ENCODE measurements at regions not wholly inside any gene's neighbourhood (a gene's known extent, or its start where the extent isn't known, plus 50 kb on each side); places are given as distances from the start of the nearest gene placed in this dataset.

GRCh38 chr4:28834120-28834519, 1886.0 kb upstream of the PCDH7 start (continued):
- TF ChIP-seq BHLHE40 (IDR thresholded peaks at IDR 0.05; ENCODE audit: borderline replicate concordance in 1 of 2, low read depth in 2 of 2, low read length in 1 of 2), result no peak

- no TSS peak for BruUV-seq (replicated peaks)
- POLR2A ChIA-PET, result interaction anchor here (0.5 kb wide), 1 partner anchor 211 kb away, joined by 3 read pairs; no protein-coding TSS in a partner anchor
- Histone ChIP-seq H3K4me1 (ENCODE audit: control insufficient read depth, insufficient read depth, low read length) (no peaks in the 10 kb centered on the region), H3K27me3 (replicated peaks in 1 of 2; ENCODE audit: control insufficient read depth in 2 of 2, insufficient read depth in 2 of 2, low read length in 1 of 2) (no peaks in the 10 kb centered on the region), H2AFZ (ENCODE audit: control insufficient read depth, low read depth, low read length) (no peak overlapping the region), H3K36me3 (ENCODE audit: control insufficient read depth in 2 of 2, insufficient read depth in 2 of 2, low read length in 1 of 2) (no peaks in the 10 kb centered on the region), H3K27ac (ENCODE audit: control insufficient read depth, insufficient read depth) (no peak overlapping the region), H3K9me3 (replicated peaks; ENCODE audit: control insufficient read depth, insufficient read depth, low read length) (no peaks in the 10 kb centered on the region), H3K9ac (ENCODE audit: control insufficient read depth, insufficient read depth, low read length) (no peak overlapping the region), H3K4me2 (ENCODE audit: control insufficient read depth, insufficient read depth) (no peak overlapping the region), H4K20me1 (ENCODE audit: control insufficient read depth, insufficient read depth) (no peaks in the 10 kb centered on the region), H3K79me2 (ENCODE audit: control insufficient read depth, insufficient read depth, low read length) (no peaks in the 10 kb centered on the region), H3K4me3 (no peak overlapping the region)
- in situ Hi-C loops (cut with MboI), result no loop called here
- intact Hi-C loops (cut with micrococcal nuclease; ENCODE audit: unreplicated experiment), result no loop called here
- ATAC-seq (no peak), DNase-seq (ENCODE audit: low read depth, low spot score) (no peak), FAIRE-seq (no peak)
- SMC1A ChIA-PET (ENCODE audit: uncharacterized antibody, unreplicated experiment), result no interaction called here
- CTCF ChIA-PET, result interaction anchor here (0.7 kb wide), 2 partner anchors 291 to 299 kb away, joined by 3 to 4 read pairs; no protein-coding TSS in a partner anchor
- TF ChIP-seq YY1 (IDR thresholded peaks at IDR 0.05; ENCODE audit: low read depth, low read length), result no peak
- TF ChIP-seq RAD51 (IDR thresholded peaks at IDR 0.05), result no peak
- no peak for TF ChIP-seq SMAD5 (IDR thresholded peaks at IDR 0.05; ENCODE audit: low read depth)
- TF ChIP-seq HDGF (IDR thresholded peaks at IDR 0.05), result no peak
- TF ChIP-seq ZZZ3 (IDR thresholded peaks at IDR 0.05; ENCODE audit: control insufficient read depth, insufficient read length, low read depth), result no peak
- TF ChIP-seq PAX8 (IDR thresholded peaks at IDR 0.05), result no peak
- no peak for TF ChIP-seq RFX5 (IDR thresholded peaks at IDR 0.05; ENCODE audit: low read depth, low read length)
- no peak for TF ChIP-seq BACH1 (IDR thresholded peaks at IDR 0.05; ENCODE audit: borderline replicate concordance)
- TF ChIP-seq NRF1 (conservative IDR thresholded peaks at IDR 0.05; ENCODE audit: low read depth, low read length), result no peak
- no peak for TF ChIP-seq IRF5 (IDR thresholded peaks at IDR 0.05; ENCODE audit: borderline replicate concordance)
- TF ChIP-seq KAT2A (conservative IDR thresholded peaks at IDR 0.05; ENCODE audit: control insufficient read depth, low read depth, low read length), result no peak
- TF ChIP-seq NFXL1 (IDR thresholded peaks at IDR 0.05; ENCODE audit: borderline replicate concordance), result no peak
- TF ChIP-seq E4F1 (IDR thresholded peaks at IDR 0.05; ENCODE audit: borderline replicate concordance, partially characterized antibody), result no peak
- TF ChIP-seq ZBTB33 (IDR thresholded peaks at IDR 0.05), result no peak
- TF ChIP-seq ASH2L (IDR thresholded peaks at IDR 0.05; ENCODE audit: borderline replicate concordance, low read depth), result no peak
- TF ChIP-seq MXI1 (IDR thresholded peaks at IDR 0.05; ENCODE audit: low read depth, low read length), result no peak
- no peak for TF ChIP-seq BCL11A (IDR thresholded peaks at IDR 0.05; ENCODE audit: low read depth, low read length)
- RAD21 ChIA-PET (ENCODE audit: unreplicated experiment), result no interaction called here
Observed at GRCh38 chr4:28835501-28835900, 1884.7 kb upstream of the PCDH7 start.

All from GM12878 (cell line).